OCI-LY1 (cell line): ENCODE measurements at regions not wholly inside any gene's neighbourhood (a gene's known extent, or its start where the extent isn't known, plus 50 kb on each side); places are given as distances from the start of the nearest gene placed in this dataset.
"Not testable (repeated sequence)": the region's sequence is repeated elsewhere in the genome, so short reads cannot be mapped to it uniquely, and the experiment has no call there.

ENCODE experiments used
- H2AFZ ChIP-seq: fragments of 200-600 bp; sonication (generic), shearing (Covaris generic); 2 replicates; pipeline ENCODE4 v1.6.0; 2014; ENCODE audit warnings: antibody characterized with exemption, mild to moderate bottlenecking, low read length
- H3F3A ChIP-seq: fragments of 200-600 bp; sonication (generic), shearing (Covaris generic); 2 replicates; pipeline ENCODE4 v1.6.0; 2014; ENCODE audit warnings: mild to moderate bottlenecking, antibody characterized with exemption, low read length, moderate library complexity; ENCODE audit not compliant: insufficient read depth
- H3K27ac ChIP-seq: fragments of 200-600 bp; sonication (generic); 2 replicates; pipeline ENCODE4 v1.5.1; 2014; ENCODE audit warnings: low read length, mixed run types, mild to moderate bottlenecking, low read depth; ENCODE audit not compliant: poor library complexity, severe bottlenecking
- H3K27me3 ChIP-seq: fragments of 200-600 bp; sonication (generic); 2 replicates; pipeline ENCODE4 v1.6.0; 2014; ENCODE audit warnings: antibody characterized with exemption, mild to moderate bottlenecking, low read length, moderate library complexity; ENCODE audit not compliant: insufficient read depth
- H3K36me3 ChIP-seq: fragments of 200-600 bp; sonication (generic); 2 replicates; pipeline ENCODE4 v1.6.1; 2014; ENCODE audit warnings: mild to moderate bottlenecking, antibody characterized with exemption, low read length, moderate library complexity, mixed read lengths; ENCODE audit not compliant: insufficient read depth
- H3K4me1 ChIP-seq: fragments of 200-600 bp; sonication (generic); 2 replicates; pipeline ENCODE4 v1.5.1; 2014; ENCODE audit warnings: mild to moderate bottlenecking, low read length, moderate library complexity; ENCODE audit not compliant: insufficient read depth, severe bottlenecking
- H3K4me2 ChIP-seq: fragments of 200-600 bp; sonication (generic), shearing (Covaris generic); 2 replicates; pipeline ENCODE4 v1.6.1; 2014; ENCODE audit warnings: low read length
- H3K4me3 ChIP-seq: fragments of 200-600 bp; sonication (generic); 2 replicates; pipeline ENCODE4 v1.5.1; 2014; ENCODE audit warnings: low read length, low read depth, mild to moderate bottlenecking, mixed read lengths; ENCODE audit not compliant: poor library complexity, severe bottlenecking
- H3K79me2 ChIP-seq: fragments of 200-600 bp; shearing (Covaris generic); 2 replicates; pipeline ENCODE4 v1.6.1; 2016; ENCODE audit warnings: mixed run types, low read length, mixed read lengths; ENCODE audit not compliant: insufficient read depth
- H3K9ac ChIP-seq: fragments of 200-600 bp; sonication (generic), shearing (Covaris generic); 2 replicates; pipeline ENCODE4 v1.6.1; 2014; ENCODE audit warnings: mild to moderate bottlenecking, low read length, mixed read lengths
- H3K9me2 ChIP-seq: fragments of 200-600 bp; sonication (generic), shearing (Covaris generic); 2 replicates; pipeline ENCODE4 v1.6.1; 2014; ENCODE audit warnings: low read depth, mild to moderate bottlenecking, low read length, mixed read lengths
- H3K9me3 ChIP-seq: fragments of 200-600 bp; shearing (Covaris generic); 2 replicates; pipeline ENCODE4 v1.6.1; 2014; ENCODE audit warnings: low read length, mixed read lengths
- H4K20me1 ChIP-seq: fragments of 200-600 bp; sonication (generic), shearing (Covaris generic); 2 replicates; pipeline ENCODE4 v1.6.0; 2016; ENCODE audit warnings: mild to moderate bottlenecking, low read length; ENCODE audit not compliant: insufficient read depth
- EZH2 ChIP-seq: fragments of 200-600 bp; sonication (generic), shearing (Covaris generic); IDR thresholded peaks from 2 replicates; pipeline ENCODE4 v1.8.0; 2017; ENCODE audit warnings: borderline replicate concordance, mixed run types, mild to moderate bottlenecking, antibody characterized with exemption, low read length, moderate library complexity, mixed read lengths
- TF ChIP-seq, protein P1 (sequence below): fragments of 200-600 bp; sonication (generic), shearing (Covaris generic); IDR thresholded peaks from 2 replicates; pipeline ENCODE4 v1.5.1; 2017; ENCODE audit warnings: mild to moderate bottlenecking, antibody characterized with exemption, low read length, moderate library complexity, mixed read lengths

DNA sequence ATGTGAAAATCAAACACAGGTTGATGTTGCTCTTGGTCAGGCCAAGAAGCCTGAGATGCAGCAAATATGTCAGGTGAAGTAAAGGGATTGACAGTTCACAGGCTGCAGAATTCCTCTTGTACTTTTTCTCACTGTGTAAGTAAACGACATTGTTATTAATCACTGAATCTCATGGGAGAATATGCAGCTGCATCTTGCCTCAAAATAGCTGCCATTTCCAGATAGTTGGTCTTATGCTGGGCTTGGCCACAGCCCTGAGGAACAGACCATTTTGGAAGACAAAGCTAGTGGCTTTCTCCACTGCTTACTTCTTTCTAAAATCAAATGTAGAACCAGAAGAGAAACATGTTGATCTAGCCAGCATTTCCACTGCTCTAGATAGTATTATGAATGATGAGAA, 403.4 kb upstream of the NR3C2 start:
- H3K4me2 ChIP-seq, result no peak overlapping the region
- H2AFZ ChIP-seq, result no peak overlapping the region
- H3K36me3 ChIP-seq, result no peaks in the 10 kb centered on the region

DNA sequence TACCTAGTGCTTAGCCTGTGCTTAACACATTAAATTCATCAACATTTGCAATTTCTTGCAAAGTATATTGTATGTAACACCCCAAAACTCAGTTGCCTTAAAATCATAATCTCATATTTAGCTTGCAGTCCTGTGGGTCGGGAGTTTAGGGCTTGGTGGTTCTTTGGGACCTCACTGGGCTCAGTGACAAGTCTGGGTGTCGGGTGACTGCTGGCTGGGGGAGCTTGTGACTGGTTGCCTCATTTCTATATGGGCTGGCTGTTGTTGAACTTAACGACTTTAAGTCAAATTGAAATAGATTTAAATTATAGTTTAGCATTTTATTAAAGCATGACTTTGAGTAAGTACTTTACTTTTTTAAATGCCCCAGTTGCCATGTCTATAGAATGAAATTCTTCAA, 401.4 kb upstream of the NR3C2 start:
- no peaks in the 10 kb centered on the region for H3K4me1 ChIP-seq
- H3K9ac ChIP-seq, result no peak overlapping the region
- H3K4me3 ChIP-seq, result no peak overlapping the region
- no peak overlapping the region for H3K27ac ChIP-seq
- TF ChIP-seq, protein P1, sequence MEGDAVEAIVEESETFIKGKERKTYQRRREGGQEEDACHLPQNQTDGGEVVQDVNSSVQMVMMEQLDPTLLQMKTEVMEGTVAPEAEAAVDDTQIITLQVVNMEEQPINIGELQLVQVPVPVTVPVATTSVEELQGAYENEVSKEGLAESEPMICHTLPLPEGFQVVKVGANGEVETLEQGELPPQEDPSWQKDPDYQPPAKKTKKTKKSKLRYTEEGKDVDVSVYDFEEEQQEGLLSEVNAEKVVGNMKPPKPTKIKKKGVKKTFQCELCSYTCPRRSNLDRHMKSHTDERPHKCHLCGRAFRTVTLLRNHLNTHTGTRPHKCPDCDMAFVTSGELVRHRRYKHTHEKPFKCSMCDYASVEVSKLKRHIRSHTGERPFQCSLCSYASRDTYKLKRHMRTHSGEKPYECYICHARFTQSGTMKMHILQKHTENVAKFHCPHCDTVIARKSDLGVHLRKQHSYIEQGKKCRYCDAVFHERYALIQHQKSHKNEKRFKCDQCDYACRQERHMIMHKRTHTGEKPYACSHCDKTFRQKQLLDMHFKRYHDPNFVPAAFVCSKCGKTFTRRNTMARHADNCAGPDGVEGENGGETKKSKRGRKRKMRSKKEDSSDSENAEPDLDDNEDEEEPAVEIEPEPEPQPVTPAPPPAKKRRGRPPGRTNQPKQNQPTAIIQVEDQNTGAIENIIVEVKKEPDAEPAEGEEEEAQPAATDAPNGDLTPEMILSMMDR, result no peak
- TF ChIP-seq EZH2, result no peak
- H3K27me3 ChIP-seq, result no peaks in the 10 kb centered on the region
- H3K9me3 ChIP-seq, result no peaks in the 10 kb centered on the region
- H3F3A ChIP-seq, result no peaks in the 10 kb centered on the region
- H2AFZ ChIP-seq, result no peak overlapping the region
- no peaks in the 10 kb centered on the region for H3K36me3 ChIP-seq
- no peak overlapping the region for H3K4me2 ChIP-seq
- H3K79me2 ChIP-seq, result no peaks in the 10 kb centered on the region
- H4K20me1 ChIP-seq, result no peaks in the 10 kb centered on the region
- H3K9me2 ChIP-seq, result no peaks in the 10 kb centered on the region

More for the DNA sequence above, 403.4 kb upstream of the NR3C2 start:
- Histone ChIP-seq H4K20me1 (no peaks in the 10 kb centered on the region), H3K9me3 (no peaks in the 10 kb centered on the region), H3K4me3 (no peak overlapping the region), H3K27ac (no peak overlapping the region), H3K27me3 (no peaks in the 10 kb centered on the region), H3K79me2 (no peaks in the 10 kb centered on the region), H3K4me1 (no peaks in the 10 kb centered on the region), H3K9me2 (no peaks in the 10 kb centered on the region), H3F3A (no peaks in the 10 kb centered on the region), H3K9ac (no peak overlapping the region)
- no peak for TF ChIP-seq EZH2
- TF ChIP-seq, protein P1, result no peak

DNA sequence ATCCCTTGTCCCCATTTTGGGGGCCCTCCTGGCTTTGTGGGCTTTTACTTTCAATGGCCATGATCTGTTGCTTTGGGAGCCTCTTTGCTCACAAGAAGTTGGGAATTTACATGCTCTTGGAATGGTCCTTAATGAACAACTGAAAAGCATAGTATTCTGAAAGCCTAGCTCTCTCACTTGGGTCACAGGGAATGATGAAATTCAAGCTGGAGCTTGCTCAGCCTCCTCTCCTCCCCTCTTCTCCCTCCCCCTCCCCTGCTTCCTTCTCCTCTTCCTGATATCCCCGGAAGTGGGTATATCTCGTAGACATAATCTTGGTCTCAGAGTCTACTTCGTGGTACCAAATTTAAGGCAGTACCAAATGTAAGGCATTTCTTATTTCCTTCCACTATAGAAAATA, 400.6 kb upstream of the NR3C2 start:
- no peaks in the 10 kb centered on the region for H3K9me3 ChIP-seq
- no peaks in the 10 kb centered on the region for H3K79me2 ChIP-seq
- H4K20me1 ChIP-seq, result no peaks in the 10 kb centered on the region
- H3K9ac ChIP-seq, result no peak overlapping the region
- no peaks in the 10 kb centered on the region for H3F3A ChIP-seq
- no peaks in the 10 kb centered on the region for H3K9me2 ChIP-seq
- H3K4me2 ChIP-seq, result no peak overlapping the region
- H3K27me3 ChIP-seq, result no peaks in the 10 kb centered on the region
- TF ChIP-seq, protein P1, result no peak
- TF ChIP-seq EZH2, result no peak
- no peak overlapping the region for H3K4me3 ChIP-seq
- no peaks in the 10 kb centered on the region for H3K4me1 ChIP-seq
- no peak overlapping the region for H3K27ac ChIP-seq
- no peak overlapping the region for H2AFZ ChIP-seq
- no peaks in the 10 kb centered on the region for H3K36me3 ChIP-seq

DNA sequence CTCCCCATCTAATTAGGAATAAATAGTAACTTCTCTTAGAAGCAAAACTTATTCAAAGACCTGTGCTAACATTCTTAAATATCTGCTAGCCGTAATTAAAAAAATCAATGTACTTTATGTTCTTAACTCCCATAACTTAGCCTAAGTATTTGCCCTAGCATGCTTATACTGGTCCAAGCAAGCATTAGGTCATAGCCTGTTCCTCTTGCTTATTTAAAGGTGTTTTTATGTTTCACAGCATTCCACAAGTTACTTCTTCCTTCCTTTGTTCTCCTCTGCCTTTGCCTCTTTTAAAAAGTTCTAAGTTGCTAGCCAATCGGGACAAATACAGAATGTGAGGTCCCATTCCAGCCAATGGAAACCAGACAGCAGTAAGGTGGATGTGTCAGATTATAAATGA, 395.4 kb upstream of the NR3C2 start:
- H3K27me3 ChIP-seq, H3K4me2 ChIP-seq, H3K9me2 ChIP-seq, H3K9me3 ChIP-seq, H3F3A ChIP-seq, H3K36me3 ChIP-seq, H3K27ac ChIP-seq, H4K20me1 ChIP-seq, H3K9ac ChIP-seq, H3K4me3 ChIP-seq, H3K79me2 ChIP-seq, H2AFZ ChIP-seq: not testable (repeated sequence)
- H3K4me1 ChIP-seq, result peaks cover 26% of the 10 kb centered on the region
